ENCODE measurements at regions not wholly inside any gene's neighbourhood (a gene's known extent, or its start where the extent isn't known, plus 50 kb on each side); places are given as distances from the start of the nearest gene placed in this dataset.

DNA sequence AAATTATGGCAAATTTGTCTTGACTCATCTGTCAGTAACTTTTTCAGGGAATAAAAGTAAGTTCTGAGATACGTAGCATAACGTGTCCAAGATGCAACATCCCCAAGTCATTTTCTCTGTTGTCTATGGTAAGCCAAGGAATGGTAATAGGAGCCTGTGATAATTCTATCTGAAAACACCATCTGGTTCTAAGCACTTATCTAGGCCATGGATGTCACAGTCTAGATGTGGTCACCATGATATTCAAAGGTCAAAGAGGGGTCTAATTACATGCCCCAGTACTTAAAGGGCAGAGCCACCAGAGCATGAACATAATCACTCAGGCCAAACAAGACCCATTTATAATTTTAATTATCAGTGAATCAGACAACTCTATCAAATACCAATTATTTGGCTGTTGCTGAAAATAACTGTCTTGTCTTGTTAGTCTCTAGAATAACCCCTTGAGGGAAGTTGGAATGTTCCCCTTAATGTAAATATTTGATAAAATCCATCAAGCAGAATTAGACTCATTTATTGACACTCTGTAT lies 225.1 kb upstream of the MPPED2 start:
- peaks cover 3% of the 10 kb centered on the region for H3K9me3 Mint-ChIP-seq (ENCODE audit: low read depth)
- intact Hi-C loops (cut with DNase I, micrococcal nuclease), result no loop called here
- H3K4me3 Mint-ChIP-seq, result no peak overlapping the region
- ChIA-PET CTCF (no interaction called here), POLR2A (no interaction called here)
- no peak for DNase-seq
- H3K36me3 Mint-ChIP-seq (ENCODE audit: low read depth), result no peaks in the 10 kb centered on the region
- ATAC-seq, result no peak
- H3K4me1 Mint-ChIP-seq, result no peaks in the 10 kb centered on the region
- H3K27me3 Mint-ChIP-seq, result no peaks in the 10 kb centered on the region
- H3K27ac Mint-ChIP-seq, result no peak overlapping the region

DNA sequence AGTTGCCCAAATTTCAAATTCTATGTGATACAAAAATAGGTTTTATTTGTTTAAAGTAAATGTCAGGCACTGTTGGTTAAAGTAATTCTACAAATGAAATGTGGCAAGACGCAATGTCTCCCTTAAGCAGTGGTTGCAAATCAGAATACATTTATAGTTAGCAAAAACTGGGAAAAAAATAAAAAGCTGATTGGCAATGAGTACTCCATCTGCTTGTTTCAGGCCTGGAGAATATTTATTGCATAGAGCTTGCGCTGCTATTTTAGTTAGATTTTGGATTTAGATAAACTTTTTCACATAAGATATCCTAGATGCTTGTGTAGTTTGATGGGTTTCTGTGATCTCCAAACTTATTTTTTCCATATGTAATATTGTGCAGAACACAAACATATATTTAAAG lies 224.0 kb upstream of the MPPED2 start:
- DNase-seq (no peak), ATAC-seq (no peak)
- H3K4me3 Mint-ChIP-seq, result no peak overlapping the region
- H3K4me1 Mint-ChIP-seq, result no peaks in the 10 kb centered on the region
- no peaks in the 10 kb centered on the region for H3K36me3 Mint-ChIP-seq (ENCODE audit: low read depth)
- intact Hi-C loops (cut with DNase I, micrococcal nuclease), result no loop called here
- no peak overlapping the region for H3K27ac Mint-ChIP-seq
- POLR2A ChIA-PET, result no interaction called here
- H3K27me3 Mint-ChIP-seq, result no peaks in the 10 kb centered on the region
- peaks cover 3% of the 10 kb centered on the region for H3K9me3 Mint-ChIP-seq (ENCODE audit: low read depth)
- CTCF ChIA-PET, result no interaction called here

DNA sequence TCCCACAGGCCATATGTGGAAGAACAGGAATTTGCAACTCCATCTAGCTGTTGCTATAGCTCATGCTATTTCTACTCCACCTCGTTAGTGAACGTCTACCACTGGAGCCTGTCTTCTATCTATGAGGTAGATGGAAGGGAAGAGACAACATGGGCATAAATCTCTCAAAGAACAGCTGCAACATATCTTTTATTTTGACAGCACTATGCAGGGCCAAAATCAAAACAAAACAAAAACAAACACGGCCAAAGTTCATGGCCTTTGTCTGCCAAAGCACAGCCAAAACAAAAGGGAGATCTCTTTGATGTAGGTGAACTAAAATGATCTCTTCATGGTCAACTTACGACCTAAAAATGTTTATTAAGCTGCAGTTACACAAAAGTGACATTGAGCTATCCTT lies 215.2 kb upstream of the MPPED2 start:
- no peak for DNase-seq
- Mint-ChIP-seq H3K4me3 (no peak overlapping the region), H3K36me3 (ENCODE audit: low read depth) (no peaks in the 10 kb centered on the region), H3K27me3 (no peaks in the 10 kb centered on the region), H3K4me1 (no peaks in the 10 kb centered on the region), H3K9me3 (ENCODE audit: low read depth) (peaks cover 3% of the 10 kb centered on the region), H3K27ac (no peak overlapping the region)
- CTCF ChIA-PET, result no interaction called here
- POLR2A ChIA-PET, result no interaction called here
- intact Hi-C loops (cut with DNase I, micrococcal nuclease), result no loop called here
- ATAC-seq, result no peak

DNA sequence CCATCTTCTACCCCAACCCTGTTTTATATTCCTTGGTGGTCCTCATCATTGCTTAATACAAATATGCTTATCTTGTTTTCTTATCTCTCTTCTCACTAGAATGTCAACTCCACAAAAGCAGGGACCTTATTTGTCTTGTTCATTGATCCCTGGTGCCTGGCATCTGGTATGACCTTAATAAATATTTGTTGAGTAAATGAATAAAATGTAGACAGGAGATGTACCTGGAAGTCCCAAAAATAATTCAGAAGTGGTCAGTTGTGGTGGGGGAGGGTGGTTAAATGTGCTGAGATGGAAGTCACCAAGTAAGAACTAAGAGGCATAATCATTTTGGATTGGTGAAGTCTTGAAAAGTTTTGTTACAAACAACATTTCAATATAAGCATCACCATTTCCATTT lies 214.8 kb upstream of the MPPED2 start:
- ChIA-PET POLR2A (no interaction called here), CTCF (no interaction called here)
- no peak overlapping the region for H3K27ac Mint-ChIP-seq
- no peak overlapping the region for H3K4me3 Mint-ChIP-seq
- DNase-seq, result no peak
- intact Hi-C loops (cut with DNase I, micrococcal nuclease), result no loop called here
- H3K4me1 Mint-ChIP-seq, result no peaks in the 10 kb centered on the region
- no peaks in the 10 kb centered on the region for H3K27me3 Mint-ChIP-seq
- H3K9me3 Mint-ChIP-seq (ENCODE audit: low read depth), result peaks cover 3% of the 10 kb centered on the region
- ATAC-seq, result no peak
- no peaks in the 10 kb centered on the region for H3K36me3 Mint-ChIP-seq (ENCODE audit: low read depth)

DNA sequence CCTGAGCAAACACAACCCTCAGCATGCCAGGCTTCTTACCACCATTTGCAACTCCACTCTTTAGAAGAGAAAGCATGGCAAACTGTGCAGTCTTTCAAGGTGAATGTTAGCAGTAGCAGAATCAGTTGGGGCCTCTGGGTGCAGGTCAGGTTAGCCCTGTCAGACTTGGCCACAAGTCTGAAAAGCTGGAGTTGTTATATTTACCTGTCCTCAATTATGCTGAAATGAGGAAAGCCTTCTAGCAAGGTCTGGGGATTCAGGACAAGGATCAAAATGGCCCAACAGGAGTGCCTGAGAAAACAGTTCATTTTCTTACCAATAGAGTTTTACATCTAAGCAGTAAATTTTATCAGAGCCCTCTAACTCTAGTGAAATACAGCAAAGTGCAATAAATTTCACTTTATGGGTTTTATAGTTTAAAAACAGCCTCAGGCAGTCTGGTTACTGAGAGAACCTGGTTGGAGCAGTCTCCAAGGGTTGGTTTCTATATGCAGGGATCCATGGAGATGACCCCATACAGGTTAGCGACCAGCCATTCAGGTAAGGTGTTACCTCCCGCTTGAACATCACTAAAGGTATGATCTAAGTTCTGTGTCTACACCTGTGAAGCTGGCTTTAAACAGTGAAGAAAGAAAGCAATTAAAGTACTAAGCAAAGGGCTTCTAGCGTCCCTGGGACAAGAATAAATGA lies 212.5 kb upstream of the MPPED2 start:
- Mint-ChIP-seq H3K4me3 (no peak overlapping the region), H3K9me3 (ENCODE audit: low read depth) (peaks cover 3% of the 10 kb centered on the region), H3K27me3 (no peaks in the 10 kb centered on the region), H3K36me3 (ENCODE audit: low read depth) (no peaks in the 10 kb centered on the region), H3K27ac (no peak overlapping the region), H3K4me1 (no peaks in the 10 kb centered on the region)
- CTCF ChIA-PET, result interaction anchor here (0.7 kb wide), 1 partner anchor 641 kb away, joined by 3 read pairs; no protein-coding TSS in a partner anchor
- no peak for ATAC-seq
- DNase-seq, result no peak
- POLR2A ChIA-PET, result no interaction called here
- intact Hi-C loops (cut with DNase I, micrococcal nuclease), result no loop called here

DNA sequence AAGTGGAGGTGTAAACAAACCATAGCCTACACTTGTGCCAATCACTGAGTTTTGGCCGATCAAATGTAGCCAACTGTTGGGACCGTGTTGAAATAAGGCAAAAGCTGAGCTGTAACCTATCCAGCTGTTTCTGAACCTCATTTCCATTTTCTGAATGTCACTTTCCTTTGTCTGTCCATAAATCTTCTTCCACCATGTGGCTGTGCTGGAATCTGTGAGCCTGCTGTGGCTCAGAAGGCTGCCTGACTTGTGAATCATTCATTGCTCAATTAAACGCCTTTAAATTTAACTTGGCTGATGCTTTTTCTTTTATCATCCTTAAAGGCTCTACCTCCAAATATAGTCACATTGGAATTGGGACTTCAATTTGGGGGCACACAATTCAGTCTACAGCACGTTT lies 203.1 kb upstream of the MPPED2 start:
- DNase-seq, result no peak
- H3K4me1 Mint-ChIP-seq, result no peaks in the 10 kb centered on the region
- no peaks in the 10 kb centered on the region for H3K36me3 Mint-ChIP-seq (ENCODE audit: low read depth)

DNA sequence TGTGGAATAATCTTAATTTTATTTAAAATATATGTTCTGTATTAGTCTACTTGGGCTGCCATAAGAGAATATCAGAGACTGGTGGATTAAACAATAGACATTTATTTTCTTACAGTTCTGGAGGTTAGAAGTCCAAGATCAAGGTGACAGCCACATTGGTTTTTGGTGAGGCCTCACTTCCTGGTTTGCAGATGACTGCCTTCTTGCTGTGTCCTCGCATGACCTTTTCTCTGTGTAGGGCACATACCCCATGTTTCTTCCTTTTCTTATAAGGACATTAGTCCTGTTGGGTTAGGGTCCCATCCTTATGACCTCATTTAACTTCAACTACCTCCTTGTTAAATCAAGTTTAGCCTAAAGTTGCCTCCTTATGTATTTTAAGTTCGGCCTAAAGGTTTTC lies 202.7 kb upstream of the MPPED2 start:
- POLR2A ChIA-PET, result no interaction called here
- no peak for DNase-seq
- no peak for ATAC-seq
- H3K36me3 Mint-ChIP-seq (ENCODE audit: low read depth), result no peaks in the 10 kb centered on the region
- H3K4me1 Mint-ChIP-seq, result no peaks in the 10 kb centered on the region
- H3K9me3 Mint-ChIP-seq (ENCODE audit: low read depth), result no peaks in the 10 kb centered on the region
- H3K27me3 Mint-ChIP-seq, result no peaks in the 10 kb centered on the region
- intact Hi-C loops (cut with DNase I, micrococcal nuclease), result no loop called here
- no peak overlapping the region for H3K27ac Mint-ChIP-seq
- no peak overlapping the region for H3K4me3 Mint-ChIP-seq
- CTCF ChIA-PET, result no interaction called here

More for the DNA sequence above, 203.1 kb upstream of the MPPED2 start:
- Mint-ChIP-seq H3K4me3 (no peak overlapping the region), H3K27me3 (no peaks in the 10 kb centered on the region), H3K9me3 (ENCODE audit: low read depth) (no peaks in the 10 kb centered on the region), H3K27ac (no peak overlapping the region)
- ChIA-PET POLR2A (no interaction called here), CTCF (no interaction called here)
- intact Hi-C loops (cut with DNase I, micrococcal nuclease), result no loop called here
- no peak for ATAC-seq

DNA sequence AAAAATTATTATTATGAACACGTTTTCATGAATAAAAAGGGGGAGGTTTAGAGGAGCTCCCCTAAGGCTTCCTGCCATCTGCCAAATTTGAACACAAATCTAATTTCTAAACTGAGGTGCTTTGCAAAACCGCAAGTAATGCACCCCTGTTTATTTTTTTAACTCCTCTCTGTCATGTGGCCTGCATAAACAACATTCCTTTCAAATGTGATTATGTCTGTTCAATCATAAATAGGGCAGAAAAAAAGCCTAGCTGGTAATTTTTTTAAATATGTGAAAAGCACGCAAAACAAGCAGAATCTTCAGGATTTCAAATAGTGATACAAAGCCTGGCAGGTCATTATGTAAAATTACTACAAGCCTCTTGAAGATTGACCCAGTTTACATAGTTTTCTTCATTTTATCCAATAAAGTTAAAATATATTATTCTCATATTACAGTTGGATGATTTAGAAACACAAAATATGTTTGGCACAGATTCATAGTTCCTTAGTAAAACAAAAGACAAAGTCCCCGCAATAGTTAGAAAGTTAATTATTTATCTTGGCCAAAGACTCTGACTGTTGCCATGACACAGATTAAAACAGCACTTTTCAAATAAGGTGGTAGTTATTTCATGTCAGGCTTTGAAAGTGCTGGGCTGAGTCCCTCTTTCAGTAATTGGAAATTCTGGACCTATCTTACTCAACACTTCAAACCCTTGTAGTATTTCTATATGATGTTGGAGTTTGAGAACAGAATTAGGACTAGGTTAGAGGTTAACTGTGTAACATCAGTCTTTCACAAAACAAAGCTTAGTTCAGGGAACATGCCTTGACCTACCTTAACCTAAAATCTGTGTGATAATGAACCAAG lies 200.3 kb upstream of the MPPED2 start:
- no peaks in the 10 kb centered on the region for H3K9me3 Mint-ChIP-seq (ENCODE audit: low read depth)
- DNase-seq, result no peak
- H3K36me3 Mint-ChIP-seq (ENCODE audit: low read depth), result no peaks in the 10 kb centered on the region
- no peaks in the 10 kb centered on the region for H3K27me3 Mint-ChIP-seq
- H3K27ac Mint-ChIP-seq, result no peak overlapping the region
- no peak overlapping the region for H3K4me3 Mint-ChIP-seq
- POLR2A ChIA-PET, result no interaction called here
- no peak for ATAC-seq
- CTCF ChIA-PET, result no interaction called here
- intact Hi-C loops (cut with DNase I, micrococcal nuclease), result no loop called here
- no peaks in the 10 kb centered on the region for H3K4me1 Mint-ChIP-seq

DNA sequence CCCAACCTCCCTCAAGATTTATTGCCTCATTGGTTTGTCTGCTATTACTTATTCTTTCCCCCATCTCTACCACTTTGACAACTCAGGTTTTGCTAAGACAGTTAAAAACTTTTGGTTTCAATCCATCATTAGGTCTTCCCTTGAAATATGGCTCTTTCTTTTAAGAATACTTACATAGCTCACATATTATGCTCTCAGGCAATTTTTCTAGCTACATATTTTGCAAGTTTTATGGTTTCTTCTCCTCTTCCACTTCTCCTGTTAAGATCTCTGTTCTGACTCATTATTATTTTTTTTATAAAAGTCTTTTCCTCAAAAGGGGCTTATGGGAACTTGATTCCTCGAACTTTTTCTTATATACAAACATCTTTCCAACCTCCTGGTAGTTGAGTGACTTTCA lies 192.4 kb upstream of the MPPED2 start:
- no peaks in the 10 kb centered on the region for H3K36me3 Mint-ChIP-seq (ENCODE audit: low read depth)
- H3K4me1 Mint-ChIP-seq, result no peaks in the 10 kb centered on the region
- peaks cover 2% of the 10 kb centered on the region for H3K27me3 Mint-ChIP-seq
- H3K27ac Mint-ChIP-seq, result no peak overlapping the region
- H3K9me3 Mint-ChIP-seq (ENCODE audit: low read depth), result no peaks in the 10 kb centered on the region
- CTCF ChIA-PET, result no interaction called here
- POLR2A ChIA-PET, result no interaction called here
- intact Hi-C loops (cut with DNase I, micrococcal nuclease), result no loop called here
- ATAC-seq (no peak), DNase-seq (no peak)
- no peak overlapping the region for H3K4me3 Mint-ChIP-seq

DNA sequence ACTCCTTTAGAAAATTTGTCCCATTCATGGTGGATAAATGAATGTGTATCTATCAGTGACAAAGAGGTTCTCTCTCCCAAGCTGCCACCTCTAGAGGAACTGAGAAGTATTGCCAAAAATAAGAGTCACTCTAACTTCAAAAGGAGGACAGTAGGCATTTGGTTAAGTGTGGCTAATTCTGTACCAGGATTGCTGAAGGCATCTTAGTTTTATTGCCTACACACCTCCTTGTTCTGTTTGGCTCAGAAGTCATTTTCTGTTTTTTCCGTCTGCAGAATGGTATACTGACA lies 189.0 kb upstream of the MPPED2 start:
- H3K4me3 Mint-ChIP-seq, result no peak overlapping the region
- ChIA-PET CTCF (no interaction called here), POLR2A (no interaction called here)
- H3K9me3 Mint-ChIP-seq (ENCODE audit: low read depth), result no peaks in the 10 kb centered on the region
- ATAC-seq (no peak), DNase-seq (no peak)
- no peaks in the 10 kb centered on the region for H3K4me1 Mint-ChIP-seq
- H3K36me3 Mint-ChIP-seq (ENCODE audit: low read depth), result no peaks in the 10 kb centered on the region
- peaks cover 2% of the 10 kb centered on the region for H3K27me3 Mint-ChIP-seq
- intact Hi-C loops (cut with DNase I, micrococcal nuclease), result no loop called here
- no peak overlapping the region for H3K27ac Mint-ChIP-seq

DNA sequence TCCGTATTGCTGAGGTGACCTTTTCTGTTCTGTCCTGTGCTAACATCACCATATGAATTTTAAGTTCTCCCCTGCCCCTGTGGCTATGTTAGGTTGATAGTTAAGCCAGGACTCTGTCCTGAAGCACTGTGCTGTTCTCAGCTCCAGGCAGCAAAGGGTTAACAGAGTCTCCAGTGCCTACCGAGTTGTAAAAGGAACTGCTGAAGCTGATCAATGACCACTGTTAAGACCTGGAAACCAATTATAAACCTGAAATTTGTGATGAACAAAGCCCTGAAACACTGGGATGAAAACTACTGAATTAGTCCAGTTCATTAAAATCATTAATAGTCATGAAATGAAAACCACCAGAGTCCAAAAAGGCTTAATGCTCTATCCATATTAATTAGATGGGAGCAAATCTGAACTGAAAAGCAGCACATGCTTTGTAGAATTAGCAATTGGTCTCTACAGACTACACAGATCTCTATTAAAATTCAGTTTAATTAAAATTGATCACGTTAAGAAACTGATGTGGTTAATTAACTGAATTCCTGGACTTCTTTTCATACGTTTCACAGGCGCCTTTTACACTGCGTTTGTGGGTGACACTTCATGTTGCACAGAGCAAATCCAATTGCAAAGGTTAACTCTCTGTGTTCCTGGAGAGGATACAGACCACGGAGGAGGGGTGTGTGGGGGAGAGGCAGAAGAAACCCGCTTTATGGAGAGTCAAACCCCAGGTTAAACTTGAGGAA lies 188.5 kb upstream of the MPPED2 start:
- H3K27ac Mint-ChIP-seq, result no peak overlapping the region
- H3K4me3 Mint-ChIP-seq, result no peak overlapping the region
- no peaks in the 10 kb centered on the region for H3K36me3 Mint-ChIP-seq (ENCODE audit: low read depth)
- intact Hi-C loops (cut with DNase I, micrococcal nuclease), result no loop called here
- peaks cover 2% of the 10 kb centered on the region for H3K27me3 Mint-ChIP-seq
- H3K9me3 Mint-ChIP-seq (ENCODE audit: low read depth), result no peaks in the 10 kb centered on the region
- no peaks in the 10 kb centered on the region for H3K4me1 Mint-ChIP-seq
- DNase-seq (no peak), ATAC-seq (no peak)
- CTCF ChIA-PET, result no interaction called here
- POLR2A ChIA-PET, result no interaction called here

DNA sequence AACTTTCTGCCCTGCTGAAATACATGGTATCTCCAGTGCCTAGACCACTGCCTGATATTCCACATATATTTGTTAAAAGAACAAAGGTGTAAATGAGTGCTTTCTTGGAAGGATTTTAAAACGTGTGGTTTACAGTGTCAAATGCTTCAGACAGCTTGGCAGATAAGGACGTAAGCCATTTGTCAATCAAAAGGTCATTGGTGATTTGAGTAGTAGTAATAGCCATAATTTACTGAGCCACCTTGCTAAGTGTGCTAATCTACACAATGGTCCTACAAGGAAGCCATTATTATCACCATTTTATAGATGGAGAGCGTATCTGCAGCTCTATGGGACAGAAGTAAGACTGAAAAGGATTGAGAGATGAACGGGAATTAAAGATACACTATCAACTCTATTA lies 186.8 kb upstream of the MPPED2 start:
- ChIA-PET CTCF (interaction anchor here (0.5 kb wide), 1 partner anchor 11 kb away, joined by 4 read pairs; no protein-coding TSS in a partner anchor), POLR2A (no interaction called here)
- no peak overlapping the region for H3K4me3 Mint-ChIP-seq
- H3K27me3 Mint-ChIP-seq, result no peaks in the 10 kb centered on the region
- no peaks in the 10 kb centered on the region for H3K9me3 Mint-ChIP-seq (ENCODE audit: low read depth)
- intact Hi-C loops (cut with DNase I, micrococcal nuclease), result no loop called here
- H3K27ac Mint-ChIP-seq, result no peak overlapping the region
- H3K4me1 Mint-ChIP-seq, result no peaks in the 10 kb centered on the region
- no peaks in the 10 kb centered on the region for H3K36me3 Mint-ChIP-seq (ENCODE audit: low read depth)
- DNase-seq (no peak), ATAC-seq (no peak)

Measured in activated CD4-positive, alpha-beta T cell treated with anti-CD3 and anti-CD28 coated beads for 36 hours (primary cell).